Stimulated activated effector memory CD8-positive, alpha-beta T cell treated with anti-CD3 and anti-CD28 coated beads, Interleukin-12 subunit alpha, Interleukin-12 subunit beta, amount 100 ng/mL, for 72 hours (primary cell): ENCODE measurements at regions not wholly inside any gene's neighbourhood (a gene's known extent, or its start where the extent isn't known, plus 50 kb on each side); places are given as distances from the start of the nearest gene placed in this dataset.

Experiments used
- ATAC-seq: fragments of 150-1000 bp; cut with Tn5 transposase; 2 replicates; pipeline ENCODE4 v1.10.0; 2021
- DNase-seq, 2 donors: peaks; one replicate each; pipeline ENCODE4 v3.0.0; 2021 to 2022; ENCODE audit warnings: low spot score in 2 of 2
- H3K27ac Mint-ChIP-seq: one replicate; pipeline ENCODE4 v1.8.0; 2022; ENCODE audit warnings: mild to moderate bottlenecking, mixed read lengths
- H3K36me3 Mint-ChIP-seq: one replicate; pipeline ENCODE4 v1.8.0; 2022; ENCODE audit warnings: mild to moderate bottlenecking, mixed read lengths
- H3K4me1 Mint-ChIP-seq: one replicate; pipeline ENCODE4 v1.8.0; 2022; ENCODE audit warnings: mixed read lengths
- H3K4me3 Mint-ChIP-seq: one replicate; pipeline ENCODE4 v1.8.0; 2022; ENCODE audit warnings: mild to moderate bottlenecking, mixed read lengths
- H3K9me3 Mint-ChIP-seq: one replicate; pipeline ENCODE4 v1.8.0; 2022; ENCODE audit warnings: mixed read lengths

DNA sequence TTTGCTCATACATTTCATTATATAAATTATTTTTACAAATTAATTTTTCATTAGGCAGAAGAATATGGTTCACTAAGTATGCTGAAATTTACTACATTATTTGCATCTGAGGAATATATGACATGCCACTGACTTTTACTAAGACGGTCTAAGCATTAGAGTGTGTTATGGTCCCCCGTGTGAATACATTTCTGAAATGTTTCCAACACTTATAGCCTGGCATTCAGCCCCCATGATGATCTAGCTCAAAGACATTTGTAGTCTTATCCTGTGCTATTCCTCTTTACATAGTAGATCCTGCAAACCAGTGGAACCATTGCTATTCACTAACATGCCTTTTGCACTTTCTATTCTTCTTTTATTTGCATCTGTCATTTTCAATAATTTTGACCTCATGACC is 1878.0 kb downstream of the MRPL39 start:
- H3K9me3 Mint-ChIP-seq = peaks cover 2% of the 10 kb centered on the region
- ATAC-seq (no peak), DNase-seq (no peak)
- no peak overlapping the region for H3K27ac Mint-ChIP-seq
- H3K36me3 Mint-ChIP-seq = no peaks in the 10 kb centered on the region
- H3K4me3 Mint-ChIP-seq = no peak overlapping the region
- no peaks in the 10 kb centered on the region for H3K4me1 Mint-ChIP-seq

DNA sequence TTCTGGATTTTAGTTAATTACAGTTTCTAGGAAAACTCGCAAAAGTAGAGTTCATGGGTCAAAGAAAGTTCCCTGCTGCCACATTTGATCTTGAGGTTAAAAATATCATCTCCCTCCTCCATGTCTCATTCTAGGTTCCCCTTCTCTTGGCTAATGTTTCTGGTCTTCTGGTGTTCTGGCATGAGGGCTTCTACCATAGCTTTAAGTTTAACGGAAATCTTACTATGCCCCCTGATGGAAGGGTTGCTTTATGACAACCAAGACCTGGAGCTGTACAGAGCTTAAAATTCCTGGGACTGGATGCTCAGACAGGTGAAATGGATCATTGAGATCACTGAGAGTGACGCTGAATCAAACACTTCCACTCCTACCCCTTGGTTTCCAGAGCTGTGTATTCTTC is 1881.7 kb downstream of the MRPL39 start:
- Mint-ChIP-seq H3K36me3 (no peaks in the 10 kb centered on the region), H3K27ac (no peak overlapping the region), H3K9me3 (peaks cover 10% of the 10 kb centered on the region), H3K4me3 (no peak overlapping the region), H3K4me1 (no peaks in the 10 kb centered on the region)
- no peak for ATAC-seq
- DNase-seq = no peak

DNA sequence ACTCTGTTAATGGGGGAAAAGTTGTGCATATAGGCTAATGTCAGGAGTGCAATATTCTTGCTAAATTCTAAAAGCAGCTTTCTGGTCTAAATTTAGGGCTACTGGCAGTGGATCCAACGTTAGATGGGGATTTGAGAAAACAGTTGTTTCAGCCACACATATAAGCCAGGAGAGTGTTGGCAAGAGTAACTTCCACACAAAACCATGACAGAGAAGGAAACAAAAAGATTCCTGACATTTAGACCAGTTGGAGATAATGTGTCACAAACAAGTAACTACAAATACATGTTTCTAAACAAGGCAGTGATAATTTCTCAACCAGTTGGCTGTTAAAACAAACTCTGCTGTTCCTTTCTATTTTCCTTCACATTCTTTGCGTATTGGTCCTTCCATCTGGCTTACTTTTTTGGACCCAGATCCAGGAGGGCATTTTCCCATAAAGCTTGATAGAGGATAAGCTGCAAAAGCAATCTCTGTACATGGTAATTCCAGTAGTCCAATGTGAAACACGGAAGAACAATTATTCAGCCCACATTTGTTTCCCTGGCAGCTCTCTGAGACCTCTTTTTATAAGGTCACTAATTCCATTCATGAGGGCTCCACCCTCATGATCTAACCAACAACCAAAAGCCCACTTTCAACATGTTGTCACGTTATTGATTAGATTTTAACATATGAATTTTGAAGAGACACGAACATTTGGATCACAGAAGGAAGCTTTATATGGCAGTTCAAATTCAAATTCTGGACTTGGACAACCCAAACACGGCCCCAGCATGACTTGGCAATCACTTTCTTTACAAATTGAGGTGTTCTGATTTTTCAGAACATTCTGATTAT is 1888.6 kb downstream of the MRPL39 start:
- no peak overlapping the region for H3K4me3 Mint-ChIP-seq
- H3K4me1 Mint-ChIP-seq = no peaks in the 10 kb centered on the region
- no peaks in the 10 kb centered on the region for H3K36me3 Mint-ChIP-seq
- DNase-seq (no peak), ATAC-seq (no peak)
- H3K9me3 Mint-ChIP-seq = peaks cover 18% of the 10 kb centered on the region
- no peak overlapping the region for H3K27ac Mint-ChIP-seq

DNA sequence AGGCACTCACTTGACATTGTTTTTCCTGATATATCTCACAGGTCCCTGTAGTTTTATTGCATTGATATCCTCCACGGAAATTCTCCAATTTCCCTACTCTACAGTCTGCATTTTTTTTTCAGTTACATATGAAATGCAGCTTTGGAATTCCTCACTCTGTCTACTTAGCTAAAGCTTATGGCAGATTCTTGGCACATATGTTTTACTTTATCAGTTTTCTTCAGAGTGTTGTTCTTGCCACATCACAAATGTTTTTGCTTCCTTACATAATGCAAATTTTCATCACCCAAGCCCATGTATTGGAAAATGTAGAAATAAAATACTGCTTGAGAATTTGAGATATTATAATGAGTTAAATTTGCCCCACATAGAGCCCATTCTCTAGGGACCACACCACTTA is 1895.1 kb downstream of the MRPL39 start:
- ATAC-seq (no peak), DNase-seq (no peak)
- Mint-ChIP-seq H3K9me3 (peaks cover 7% of the 10 kb centered on the region), H3K4me1 (no peaks in the 10 kb centered on the region), H3K36me3 (no peaks in the 10 kb centered on the region), H3K4me3 (no peak overlapping the region), H3K27ac (no peak overlapping the region)

GRCh38 chr21:23706431-23706830 is 1900.8 kb downstream of the MRPL39 start:
- ATAC-seq (no peak), DNase-seq (no peak)
- no peaks in the 10 kb centered on the region for H3K36me3 Mint-ChIP-seq
- H3K27ac Mint-ChIP-seq = no peak overlapping the region
- no peak overlapping the region for H3K4me3 Mint-ChIP-seq
- peaks cover 11% of the 10 kb centered on the region for H3K9me3 Mint-ChIP-seq
- H3K4me1 Mint-ChIP-seq = no peaks in the 10 kb centered on the region

DNA sequence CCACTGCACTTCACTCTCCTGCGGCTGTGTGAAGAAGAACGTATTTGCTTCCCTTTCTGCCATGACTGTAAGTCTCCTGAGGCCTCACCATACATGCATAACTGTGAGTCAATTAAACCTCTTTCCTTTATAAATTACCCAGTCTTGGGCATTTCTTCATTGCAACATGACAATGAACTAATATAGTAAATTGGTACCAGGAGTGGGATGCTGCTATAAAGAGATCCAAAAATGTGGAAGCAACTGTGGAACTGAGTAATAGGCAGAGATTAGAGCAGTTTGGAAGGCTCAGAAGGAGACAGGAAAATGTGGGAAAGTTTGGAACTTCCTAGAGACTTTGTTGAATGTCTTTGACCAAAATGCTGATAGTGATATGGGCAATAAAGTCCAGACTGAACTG is 1907.9 kb downstream of the MRPL39 start:
- Mint-ChIP-seq H3K36me3 (no peaks in the 10 kb centered on the region), H3K4me3 (no peak overlapping the region), H3K4me1 (no peaks in the 10 kb centered on the region), H3K27ac (no peak overlapping the region), H3K9me3 (peaks cover 25% of the 10 kb centered on the region)
- no peak for DNase-seq
- no peak for ATAC-seq

DNA sequence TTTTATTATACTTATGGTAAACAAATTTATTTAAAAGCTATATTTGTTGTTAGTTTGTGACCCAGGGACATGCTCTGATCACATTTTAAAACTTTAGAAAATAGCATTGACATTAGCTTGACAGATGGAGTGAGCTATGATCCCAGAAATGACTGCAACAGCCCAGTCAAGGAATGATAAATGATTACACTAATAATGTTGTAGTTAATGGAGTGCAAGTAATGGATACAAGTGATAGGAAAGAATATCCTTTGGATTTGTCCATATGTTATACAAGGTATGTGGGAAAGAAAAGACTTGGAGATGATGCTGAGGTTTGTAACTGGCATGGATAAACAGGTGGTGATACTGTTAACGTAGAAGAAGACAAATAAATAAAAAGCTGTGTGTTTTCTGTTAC is 1908.7 kb downstream of the MRPL39 start:
- H3K4me1 Mint-ChIP-seq = no peaks in the 10 kb centered on the region
- ATAC-seq (no peak), DNase-seq (no peak)
- no peak overlapping the region for H3K27ac Mint-ChIP-seq
- H3K9me3 Mint-ChIP-seq = peaks cover 21% of the 10 kb centered on the region
- no peaks in the 10 kb centered on the region for H3K36me3 Mint-ChIP-seq
- H3K4me3 Mint-ChIP-seq = no peak overlapping the region

- peaks cover 11% of the 10 kb centered on the region for H3K9me3 Mint-ChIP-seq
- no peak for DNase-seq
- H3K4me3 Mint-ChIP-seq = no peak overlapping the region
- H3K36me3 Mint-ChIP-seq = no peaks in the 10 kb centered on the region
- no peak for ATAC-seq
- H3K4me1 Mint-ChIP-seq = no peaks in the 10 kb centered on the region
- H3K27ac Mint-ChIP-seq = no peak overlapping the region
Measured at GRCh38 chr21:23695443-23695842, 1911.8 kb downstream of the MRPL39 start.

DNA sequence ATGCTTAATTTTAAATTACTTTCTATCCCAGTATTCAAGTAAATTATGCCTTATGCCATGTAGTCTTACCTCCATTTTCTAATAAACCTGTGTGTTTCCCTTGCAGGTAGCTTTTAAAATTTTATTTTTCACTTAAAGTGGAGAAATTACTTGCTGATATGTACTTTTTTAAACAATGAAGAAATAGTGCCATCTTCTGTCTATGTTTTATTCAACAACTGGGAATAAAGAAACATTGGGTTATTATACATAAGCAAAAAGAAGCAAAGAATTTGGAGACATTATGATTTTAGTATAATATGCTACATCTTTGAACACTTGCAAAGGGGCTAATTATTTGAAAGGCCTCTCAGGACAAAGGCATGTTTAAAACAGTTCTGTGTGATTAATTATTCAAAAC is 1912.9 kb downstream of the MRPL39 start:
- Mint-ChIP-seq H3K36me3 (no peaks in the 10 kb centered on the region), H3K9me3 (peaks cover 4% of the 10 kb centered on the region), H3K4me3 (no peak overlapping the region), H3K4me1 (no peaks in the 10 kb centered on the region), H3K27ac (no peak overlapping the region)
- ATAC-seq = no peak
- no peak for DNase-seq

- H3K4me3 Mint-ChIP-seq = no peak overlapping the region
- no peaks in the 10 kb centered on the region for H3K36me3 Mint-ChIP-seq
- H3K27ac Mint-ChIP-seq = no peak overlapping the region
- ATAC-seq (no peak), DNase-seq (no peak)
- peaks cover 7% of the 10 kb centered on the region for H3K9me3 Mint-ChIP-seq
- H3K4me1 Mint-ChIP-seq = no peaks in the 10 kb centered on the region
Measured at GRCh38 chr21:23690316-23690715, 1917.0 kb downstream of the MRPL39 start.

DNA sequence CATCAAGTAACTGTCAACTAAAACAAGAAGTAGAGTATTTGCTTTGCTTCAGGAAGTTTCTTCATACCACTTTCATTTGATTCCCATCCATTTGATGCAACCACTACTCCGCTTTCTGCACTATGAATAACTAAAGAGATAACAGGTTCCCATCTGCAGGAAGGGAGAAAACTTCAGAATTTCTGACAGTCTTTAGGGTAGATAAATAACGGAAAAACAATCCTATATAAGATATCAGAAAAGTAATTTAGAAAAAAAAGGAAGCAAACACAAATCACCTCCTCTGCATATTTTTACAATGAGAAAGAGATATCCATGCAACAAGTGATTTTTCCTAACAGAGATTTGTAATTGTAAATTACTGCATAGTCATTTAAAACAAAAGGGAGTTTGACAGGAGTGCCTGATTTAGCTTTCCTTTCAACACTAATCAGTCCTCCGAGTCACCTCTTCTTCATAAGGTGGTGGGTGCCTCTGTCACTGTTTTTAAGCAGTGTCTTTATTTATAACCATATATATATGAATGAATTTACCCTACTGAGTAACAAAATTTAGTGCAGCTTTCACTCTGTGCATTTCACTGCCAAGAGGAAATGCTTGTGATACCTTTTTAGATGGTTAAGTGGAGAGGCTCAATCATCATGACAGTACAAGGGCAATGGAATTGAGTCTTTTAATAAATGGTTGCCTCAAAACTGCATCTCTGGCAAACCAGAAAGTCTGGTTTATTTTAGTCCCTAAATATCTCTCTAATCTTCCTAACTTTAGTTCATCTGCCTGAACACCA is 1920.4 kb downstream of the MRPL39 start:
- H3K36me3 Mint-ChIP-seq = no peaks in the 10 kb centered on the region
- H3K9me3 Mint-ChIP-seq = peaks cover 9% of the 10 kb centered on the region
- no peak overlapping the region for H3K4me3 Mint-ChIP-seq

GRCh38 chr21:23684431-23684830 is 1922.8 kb downstream of the MRPL39 start:
- DNase-seq (no peak), ATAC-seq (no peak)
- no peaks in the 10 kb centered on the region for H3K4me1 Mint-ChIP-seq
- peaks cover 9% of the 10 kb centered on the region for H3K9me3 Mint-ChIP-seq
- no peak overlapping the region for H3K27ac Mint-ChIP-seq
- no peaks in the 10 kb centered on the region for H3K36me3 Mint-ChIP-seq
- no peak overlapping the region for H3K4me3 Mint-ChIP-seq

More for the DNA sequence above, 1920.4 kb downstream of the MRPL39 start:
- Mint-ChIP-seq H3K4me1 (no peaks in the 10 kb centered on the region), H3K27ac (no peak overlapping the region)
- DNase-seq (no peak), ATAC-seq (no peak)

DNA sequence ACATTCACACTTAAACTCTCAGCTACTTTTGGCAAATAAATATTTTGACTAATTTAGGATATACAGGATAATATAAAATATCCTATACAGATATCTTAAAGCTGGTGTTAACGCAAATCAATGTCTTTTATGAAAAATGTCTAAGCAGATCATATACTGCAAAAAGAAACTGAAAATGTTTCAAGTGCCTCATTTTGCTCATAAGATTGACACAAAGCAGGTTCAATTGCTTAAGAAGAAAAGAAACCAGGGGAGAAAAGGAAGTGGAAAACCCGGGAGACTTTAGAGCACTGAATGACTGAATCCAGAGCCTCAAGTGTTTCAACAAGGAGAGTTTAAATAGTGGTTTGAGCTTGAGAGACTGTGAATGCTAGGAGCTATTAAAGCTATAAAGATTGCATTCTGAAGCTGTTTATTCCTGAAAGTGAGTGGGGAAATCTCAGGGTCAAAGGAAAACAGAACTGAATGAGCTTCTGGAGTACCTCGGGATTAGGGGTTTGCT is 1943.0 kb downstream of the MRPL39 start:
- peaks cover 4% of the 10 kb centered on the region for H3K9me3 Mint-ChIP-seq
- H3K4me3 Mint-ChIP-seq = no peak overlapping the region
- H3K27ac Mint-ChIP-seq = no peak overlapping the region
- DNase-seq = no peak
- no peak for ATAC-seq
- no peaks in the 10 kb centered on the region for H3K4me1 Mint-ChIP-seq
- H3K36me3 Mint-ChIP-seq = no peaks in the 10 kb centered on the region

GRCh38 chr21:23660560-23660959 is 1946.7 kb downstream of the MRPL39 start:
- no peaks in the 10 kb centered on the region for H3K36me3 Mint-ChIP-seq
- no peaks in the 10 kb centered on the region for H3K4me1 Mint-ChIP-seq
- DNase-seq (no peak), ATAC-seq (no peak)
- peaks cover 11% of the 10 kb centered on the region for H3K9me3 Mint-ChIP-seq
- H3K4me3 Mint-ChIP-seq = no peak overlapping the region
- H3K27ac Mint-ChIP-seq = no peak overlapping the region

GRCh38 chr21:23644768-23645167 is 1962.5 kb downstream of the MRPL39 start:
- ATAC-seq (no peak), DNase-seq (no peak)
- Mint-ChIP-seq H3K9me3 (peaks cover 5% of the 10 kb centered on the region), H3K4me1 (no peaks in the 10 kb centered on the region), H3K27ac (no peak overlapping the region), H3K36me3 (no peaks in the 10 kb centered on the region), H3K4me3 (no peak overlapping the region)

- DNase-seq = no peak
- peaks cover 11% of the 10 kb centered on the region for H3K9me3 Mint-ChIP-seq
- ATAC-seq = no peak
- no peaks in the 10 kb centered on the region for H3K36me3 Mint-ChIP-seq
- no peaks in the 10 kb centered on the region for H3K4me1 Mint-ChIP-seq
- H3K4me3 Mint-ChIP-seq = no peak overlapping the region
- H3K27ac Mint-ChIP-seq = no peak overlapping the region
Measured at GRCh38 chr21:23639721-23640120, 1967.6 kb downstream of the MRPL39 start.
